Lower leg skin (tissue), 3 donors: ENCODE measurements at regions not wholly inside any gene's neighbourhood (a gene's known extent, or its start where the extent isn't known, plus 50 kb on each side); places are given as distances from the start of the nearest gene placed in this dataset.

Experiments used
- CTCF ChIP-seq, 3 donors: fragments of 450-650 bp; IDR thresholded peaks; one replicate each; pipeline ENCODE4 v1.5.1; 2016; ENCODE audit warnings: antibody characterized with exemption in 3 of 3, mild to moderate bottlenecking in 3 of 3, moderate library complexity in 2 of 3
- POLR2A ChIP-seq, 2 donors: fragments of 450-650 bp; IDR thresholded peaks; one replicate each; pipeline ENCODE4 v1.6.1; 2016 to 2017; ENCODE audit warnings: antibody characterized with exemption in 2 of 2, mild to moderate bottlenecking in 1 of 2, moderate library complexity in 1 of 2

GRCh38 chr2:42868874-42869273 lies 76.5 kb upstream of the HAAO start:
- no peak for TF ChIP-seq CTCF (IDR thresholded peaks at IDR 0.05)
- TF ChIP-seq POLR2A (IDR thresholded peaks at IDR 0.05): no peak
